Thyroid gland (tissue), 4 donors: ENCODE measurements at regions not wholly inside any gene's neighbourhood (a gene's known extent, or its start where the extent isn't known, plus 50 kb on each side); places are given as distances from the start of the nearest gene placed in this dataset.

Experiments used
- CTCF ChIP-seq, 6 experiments: fragments of 200-600 bp in 3 of 6; fragments of 450-650 bp in 3 of 6; sonication (generic) in 3 of 6; IDR thresholded peaks; one replicate each; pipeline ENCODE4 v1.5.1; 2016 to 2019; ENCODE audit warnings: antibody characterized with exemption in 6 of 6, mild to moderate bottlenecking in 2 of 6, inconsistent platforms in 1 of 6, moderate library complexity in 1 of 6
- POLR2A ChIP-seq, 2 donors: fragments of 450-650 bp; IDR thresholded peaks; one replicate each; pipeline ENCODE4 v1.6.1; 2017; ENCODE audit warnings: antibody characterized with exemption in 2 of 2, mild to moderate bottlenecking in 2 of 2, moderate library complexity in 1 of 2

GRCh38 chr15:38796589-38796988 is 232.0 kb upstream of the RASGRP1 start:
- no peak for TF ChIP-seq CTCF (IDR thresholded peaks at IDR 0.05)
- TF ChIP-seq POLR2A (IDR thresholded peaks at IDR 0.05) = no peak
